Neural progenitor cell (in vitro differentiated cells): ENCODE measurements at regions not wholly inside any gene's neighbourhood (a gene's known extent, or its start where the extent isn't known, plus 50 kb on each side); places are given as distances from the start of the nearest gene placed in this dataset.

ENCODE experiments used
- DNase-seq: peaks from one replicate; pipeline ENCODE4 v3.0.0-alpha.2; 2016; ENCODE audit warnings: low spot score
- H2AFZ ChIP-seq: fragments of 200-600 bp; sonication (generic); replicated peaks from 2 replicates; pipeline ENCODE4 v1.6.1; 2016; ENCODE audit warnings: antibody characterized with exemption
- H3F3A ChIP-seq: fragments of 200-600 bp; sonication (generic); 2 replicates; pipeline ENCODE4 v1.6.1; 2016; ENCODE audit warnings: antibody characterized with exemption, low read depth
- H3K27ac ChIP-seq: fragments of 200-600 bp; sonication (generic); 2 replicates; pipeline ENCODE4 v1.5.1; 2016; ENCODE audit warnings: mild to moderate bottlenecking
- H3K27me3 ChIP-seq: fragments of 200-600 bp; sonication (generic); 2 replicates; pipeline ENCODE4 v1.6.1; 2016; ENCODE audit warnings: mild to moderate bottlenecking, moderate library complexity
- H3K36me3 ChIP-seq: fragments of 200-600 bp; sonication (generic); 2 replicates; pipeline ENCODE4 v1.5.1; 2016
- H3K4me1 ChIP-seq: fragments of 200-600 bp; sonication (generic); 2 replicates; pipeline ENCODE4 v1.6.1; 2016; ENCODE audit warnings: mixed run types
- H3K4me2 ChIP-seq: fragments of 200-600 bp; sonication (generic); 2 replicates; pipeline ENCODE4 v1.6.1; 2016
- H3K4me3 ChIP-seq: fragments of 200-600 bp; sonication (generic); 2 replicates; pipeline ENCODE4 v1.5.1; 2016
- H3K79me2 ChIP-seq: fragments of 200-600 bp; sonication (generic); 2 replicates; pipeline ENCODE4 v1.6.1; 2016; ENCODE audit warnings: low read depth
- H3K9ac ChIP-seq: fragments of 200-600 bp; sonication (generic); 2 replicates; pipeline ENCODE4 v1.6.1; 2016
- H3K9me3 ChIP-seq: fragments of 200-600 bp; sonication (generic); 2 replicates; pipeline ENCODE4 v1.5.1; 2016; ENCODE audit warnings: low read depth
- H4K20me1 ChIP-seq: fragments of 200-600 bp; sonication (generic); 2 replicates; pipeline ENCODE4 v1.6.1; 2016; ENCODE audit warnings: low read depth
- H3K27ac Mint-ChIP-seq: 3 replicates; pipeline ENCODE4 v1.8.0; 2021; ENCODE audit warnings: mixed read lengths
- H3K27me3 Mint-ChIP-seq: 2 replicates; pipeline ENCODE4 v1.8.0; 2022; ENCODE audit warnings: low read depth, mild to moderate bottlenecking, inconsistent platforms, moderate library complexity, mixed read lengths; ENCODE audit not compliant: insufficient read depth
- H3K36me3 Mint-ChIP-seq: 3 replicates; pipeline ENCODE4 v1.8.0; 2021; ENCODE audit warnings: mixed read lengths
- H3K4me1 Mint-ChIP-seq: 3 replicates; pipeline ENCODE4 v1.8.0; 2021; ENCODE audit warnings: mixed read lengths
- H3K4me3 Mint-ChIP-seq: 3 replicates; pipeline ENCODE4 v1.8.0; 2021; ENCODE audit warnings: mild to moderate bottlenecking, moderate library complexity, mixed read lengths
- H3K9me3 Mint-ChIP-seq: 3 replicates; pipeline ENCODE4 v1.8.0; 2020; ENCODE audit warnings: mixed read lengths
- CTCF ChIP-seq: fragments of 200-600 bp; sonication (generic); IDR thresholded peaks from 2 replicates; pipeline ENCODE4 v1.5.1; 2017; ENCODE audit warnings: antibody characterized with exemption, mild to moderate bottlenecking
- EZH2 ChIP-seq: fragments of 200-600 bp; sonication (generic); IDR thresholded peaks from 2 replicates; pipeline ENCODE4 v1.6.1; 2017; ENCODE audit warnings: antibody characterized with exemption, mild to moderate bottlenecking, moderate library complexity
- EZH2phosphoT487 ChIP-seq: fragments of 200-600 bp; sonication (generic); IDR thresholded peaks from 2 replicates; pipeline ENCODE4 v1.6.1; 2017; ENCODE audit warnings: antibody characterized with exemption

- Histone ChIP-seq H3K79me2 (no peaks in the 10 kb centered on the region), H3K27me3 (no peaks in the 10 kb centered on the region), H3K4me1 (no peaks in the 10 kb centered on the region), H3K4me2 (no peak overlapping the region), H3F3A (no peaks in the 10 kb centered on the region), H3K9me3 (no peaks in the 10 kb centered on the region), H4K20me1 (no peaks in the 10 kb centered on the region), H3K27ac (no peak overlapping the region), H3K9ac (no peak overlapping the region), H3K4me3 (no peak overlapping the region), H2AFZ (no peak overlapping the region), H3K36me3 (no peaks in the 10 kb centered on the region)
- TF ChIP-seq EZH2: no peak
- no peak for TF ChIP-seq CTCF
- TF ChIP-seq EZH2phosphoT487: no peak
- H3K4me3 Mint-ChIP-seq: no peak overlapping the region
- no peaks in the 10 kb centered on the region for H3K27me3 Mint-ChIP-seq
- peaks cover 5% of the 10 kb centered on the region for H3K4me1 Mint-ChIP-seq
- no peak overlapping the region for H3K27ac Mint-ChIP-seq
- no peak for DNase-seq
- H3K36me3 Mint-ChIP-seq: no peaks in the 10 kb centered on the region
- H3K9me3 Mint-ChIP-seq: no peaks in the 10 kb centered on the region
These were observed 202.9 kb downstream of the USP25 start for GRCh38 chr21:15932726-15933125.

- H3K79me2 ChIP-seq: no peaks in the 10 kb centered on the region
- no peaks in the 10 kb centered on the region for H3K4me1 ChIP-seq
- TF ChIP-seq CTCF (no peak), EZH2phosphoT487 (no peak), EZH2 (no peak)
- no peak overlapping the region for H2AFZ ChIP-seq
- H3F3A ChIP-seq: no peaks in the 10 kb centered on the region
- no peaks in the 10 kb centered on the region for H4K20me1 ChIP-seq
- H3K27ac ChIP-seq: no peak overlapping the region
- H3K27me3 ChIP-seq: no peaks in the 10 kb centered on the region
- no peak overlapping the region for H3K4me3 ChIP-seq
- Mint-ChIP-seq H3K36me3 (no peaks in the 10 kb centered on the region), H3K4me1 (peaks cover 5% of the 10 kb centered on the region), H3K4me3 (no peak overlapping the region), H3K27me3 (no peaks in the 10 kb centered on the region), H3K27ac (no peak overlapping the region), H3K9me3 (no peaks in the 10 kb centered on the region)
- no peak overlapping the region for H3K9ac ChIP-seq
- no peak overlapping the region for H3K4me2 ChIP-seq
- no peaks in the 10 kb centered on the region for H3K9me3 ChIP-seq
- no peak for DNase-seq
- H3K36me3 ChIP-seq: no peaks in the 10 kb centered on the region
These were observed 205.7 kb downstream of the USP25 start for GRCh38 chr21:15935530-15935929.

GRCh38 chr21:15943009-15943666, 213.4 kb downstream of the USP25 start:
- TF ChIP-seq EZH2phosphoT487: no peak
- TF ChIP-seq EZH2: no peak
- no peak for TF ChIP-seq CTCF
- Histone ChIP-seq H3F3A (no peaks in the 10 kb centered on the region), H3K27ac (no peak overlapping the region), H4K20me1 (no peaks in the 10 kb centered on the region), H3K36me3 (no peaks in the 10 kb centered on the region), H3K27me3 (no peaks in the 10 kb centered on the region), H3K4me1 (no peaks in the 10 kb centered on the region), H3K4me2 (no peak overlapping the region), H3K9ac (no peak overlapping the region), H3K4me3 (no peak overlapping the region), H3K79me2 (no peaks in the 10 kb centered on the region), H2AFZ (no peak overlapping the region), H3K9me3 (no peaks in the 10 kb centered on the region)
- peaks cover 27% of the 10 kb centered on the region for H3K4me1 Mint-ChIP-seq
- peaks cover 2% of the 10 kb centered on the region for H3K27me3 Mint-ChIP-seq
- no peak overlapping the region for H3K4me3 Mint-ChIP-seq
- no peak overlapping the region for H3K27ac Mint-ChIP-seq
- no peak for DNase-seq
- peaks cover 4% of the 10 kb centered on the region for H3K36me3 Mint-ChIP-seq
- peaks cover 7% of the 10 kb centered on the region for H3K9me3 Mint-ChIP-seq
